OCI-LY7 (cell line): ENCODE measurements at regions not wholly inside any gene's neighbourhood (a gene's known extent, or its start where the extent isn't known, plus 50 kb on each side); places are given as distances from the start of the nearest gene placed in this dataset.

Source experiments
- CTCF ChIP-seq: fragments of 200-600 bp; sonication (generic); conservative IDR thresholded peaks from 2 replicates; pipeline ENCODE4 v1.5.1; 2014; ENCODE audit warnings: mild to moderate bottlenecking, antibody characterized with exemption, low read length, moderate library complexity, mixed read lengths
- EZH2phosphoT487 ChIP-seq: fragments of 200-600 bp; sonication (generic); IDR thresholded peaks from 2 replicates; pipeline ENCODE4 v1.6.1; 2018; ENCODE audit warnings: low read depth, borderline replicate concordance, mild to moderate bottlenecking, mixed run types, antibody characterized with exemption, low read length, moderate library complexity, mixed read lengths

- TF ChIP-seq CTCF (no peak), EZH2phosphoT487 (no peak)
Measured at GRCh38 chr5:145493435-145493834, 341.7 kb downstream of the PRELID2 start.
